ENCODE measurements at regions not wholly inside any gene's neighbourhood (a gene's known extent, or its start where the extent isn't known, plus 50 kb on each side); places are given as distances from the start of the nearest gene placed in this dataset.

DNA sequence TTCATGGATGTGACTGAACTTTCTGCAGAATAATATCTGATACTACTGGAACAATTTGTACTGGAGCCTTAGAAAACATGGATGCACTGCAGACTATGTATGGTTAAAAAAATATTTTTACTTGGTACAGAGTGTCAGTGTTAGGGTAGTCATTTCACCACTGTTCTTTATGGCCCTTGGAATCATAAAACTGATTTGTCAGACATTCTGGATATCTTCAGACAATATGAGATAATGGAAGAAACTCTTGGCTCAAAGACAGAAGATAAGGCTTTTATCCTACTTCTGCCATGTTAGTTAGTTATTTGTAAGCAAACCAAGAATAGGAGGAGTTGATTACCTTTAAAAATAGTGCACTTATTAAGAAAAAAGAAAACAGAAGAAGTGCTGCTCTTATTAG lies 209.4 kb downstream of the LRIG3 start:
- TF ChIP-seq CEBPB (IDR thresholded peaks at IDR 0.05) (no peak), EP300 (IDR thresholded peaks at IDR 0.05; ENCODE audit: borderline replicate concordance) (no peak), NFIC (IDR thresholded peaks at IDR 0.05) (no peak)
- TF ChIP-seq, protein P1, sequence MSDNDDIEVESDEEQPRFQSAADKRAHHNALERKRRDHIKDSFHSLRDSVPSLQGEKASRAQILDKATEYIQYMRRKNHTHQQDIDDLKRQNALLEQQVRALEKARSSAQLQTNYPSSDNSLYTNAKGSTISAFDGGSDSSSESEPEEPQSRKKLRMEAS (IDR thresholded peaks at IDR 0.05): no peak

All from Ishikawa (cell line).